ENCODE measurements at regions not wholly inside any gene's neighbourhood (a gene's known extent, or its start where the extent isn't known, plus 50 kb on each side); places are given as distances from the start of the nearest gene placed in this dataset.

- Histone ChIP-seq H3K4me1 (no peaks in the 10 kb centered on the region), H3K4me3 (no peak overlapping the region), H3K9me3 (no peaks in the 10 kb centered on the region), H3K36me3 (no peaks in the 10 kb centered on the region), H3K27me3 (no peaks in the 10 kb centered on the region), H3K27ac (no peak overlapping the region)
- TF ChIP-seq POLR2A (IDR thresholded peaks at IDR 0.05): no peak
- no peak for TF ChIP-seq CTCF (IDR thresholded peaks at IDR 0.05)
- DNase-seq: no peak
Observed at GRCh38 chr5:12360218-12360617, 456.0 kb upstream of the CTNND2 start.

DNA sequence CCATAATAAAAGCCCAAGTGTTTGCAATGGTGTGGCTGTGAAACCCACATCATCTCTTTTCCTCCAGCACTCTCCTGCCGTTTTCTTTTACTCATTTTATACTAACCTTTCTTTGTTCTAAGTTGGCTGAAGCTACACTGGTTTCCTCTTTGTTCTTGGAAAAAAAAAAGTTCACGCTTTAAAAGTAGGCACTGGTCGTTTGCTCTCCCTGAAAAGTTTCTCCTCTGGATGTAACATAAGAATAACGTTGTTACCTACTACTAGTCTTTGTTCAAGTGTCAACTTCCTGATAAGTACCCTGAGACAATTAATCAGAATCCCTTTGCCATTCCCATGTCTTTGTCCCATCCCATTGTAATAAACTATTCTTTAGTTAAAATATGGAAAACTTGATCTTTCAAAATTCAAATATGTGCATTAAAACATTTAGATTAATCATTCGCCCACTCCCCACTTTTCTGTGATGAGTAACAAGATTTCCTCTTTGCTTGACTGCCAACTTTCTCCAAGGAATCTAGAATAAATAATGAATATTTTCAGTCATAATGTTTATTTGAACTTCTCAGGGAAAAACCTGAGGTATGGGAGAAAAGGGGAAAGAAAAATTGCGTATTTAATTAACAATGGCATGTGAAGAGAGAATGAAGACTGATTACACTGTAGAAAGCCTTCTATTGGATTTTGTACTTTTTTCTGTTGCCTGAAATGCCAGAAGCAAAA, 454.3 kb upstream of the CTNND2 start:
- H3K36me3 ChIP-seq: no peaks in the 10 kb centered on the region
- no peak for DNase-seq
- no peak for TF ChIP-seq POLR2A (IDR thresholded peaks at IDR 0.05)
- TF ChIP-seq CTCF (IDR thresholded peaks at IDR 0.05): no peak

DNA sequence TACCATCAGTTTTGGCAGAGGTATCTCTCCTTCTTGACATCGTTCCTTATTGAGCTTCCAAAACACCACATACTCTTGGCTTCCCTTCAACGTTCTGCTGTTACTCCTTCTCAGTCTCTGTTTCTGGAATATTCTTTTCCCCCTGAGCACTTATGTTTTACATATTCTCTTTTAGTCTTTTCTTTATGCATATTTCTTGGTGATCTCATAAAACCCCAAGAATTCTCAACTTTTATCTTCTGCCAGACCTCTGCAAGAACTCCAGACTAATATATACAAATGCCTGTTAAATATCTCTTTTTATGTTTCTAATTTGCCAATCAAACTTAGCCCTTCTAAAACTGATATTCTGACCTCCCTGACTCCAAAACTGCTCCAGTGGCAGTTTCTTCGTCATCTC, 453.4 kb upstream of the CTNND2 start:
- no peak for DNase-seq
- TF ChIP-seq CTCF (IDR thresholded peaks at IDR 0.05) (no peak), POLR2A (IDR thresholded peaks at IDR 0.05) (no peak)
- Histone ChIP-seq H3K9me3 (no peaks in the 10 kb centered on the region), H3K4me1 (no peaks in the 10 kb centered on the region), H3K27me3 (no peaks in the 10 kb centered on the region), H3K36me3 (no peaks in the 10 kb centered on the region), H3K4me3 (no peak overlapping the region), H3K27ac (no peak overlapping the region)

More for the DNA sequence above, 454.3 kb upstream of the CTNND2 start:
- H3K9me3 ChIP-seq: no peaks in the 10 kb centered on the region
- no peak overlapping the region for H3K27ac ChIP-seq
- H3K27me3 ChIP-seq: no peaks in the 10 kb centered on the region
- H3K4me1 ChIP-seq: no peaks in the 10 kb centered on the region
- H3K4me3 ChIP-seq: no peak overlapping the region

GRCh38 chr5:12354686-12355085, 450.4 kb upstream of the CTNND2 start:
- Histone ChIP-seq H3K27me3 (no peaks in the 10 kb centered on the region), H3K9me3 (no peaks in the 10 kb centered on the region), H3K27ac (no peak overlapping the region), H3K4me1 (no peaks in the 10 kb centered on the region), H3K4me3 (no peak overlapping the region), H3K36me3 (no peaks in the 10 kb centered on the region)
- no peak for TF ChIP-seq POLR2A (IDR thresholded peaks at IDR 0.05)
- no peak for TF ChIP-seq CTCF (IDR thresholded peaks at IDR 0.05)
- no peak for DNase-seq

GRCh38 chr5:12343558-12343957, 439.3 kb upstream of the CTNND2 start:
- H3K36me3 ChIP-seq: no peaks in the 10 kb centered on the region
- no peaks in the 10 kb centered on the region for H3K9me3 ChIP-seq
- H3K4me3 ChIP-seq: no peak overlapping the region
- no peak for DNase-seq
- no peaks in the 10 kb centered on the region for H3K4me1 ChIP-seq
- no peaks in the 10 kb centered on the region for H3K27me3 ChIP-seq
- TF ChIP-seq POLR2A (IDR thresholded peaks at IDR 0.05): no peak
- no peak for TF ChIP-seq CTCF (IDR thresholded peaks at IDR 0.05)
- H3K27ac ChIP-seq: no peak overlapping the region

- Histone ChIP-seq H3K27me3 (no peaks in the 10 kb centered on the region), H3K36me3 (no peaks in the 10 kb centered on the region), H3K9me3 (no peaks in the 10 kb centered on the region), H3K4me3 (no peak overlapping the region), H3K27ac (no peak overlapping the region), H3K4me1 (no peaks in the 10 kb centered on the region)
- no peak for TF ChIP-seq CTCF (IDR thresholded peaks at IDR 0.05)
- TF ChIP-seq POLR2A (IDR thresholded peaks at IDR 0.05): no peak
- no peak for DNase-seq
Observed at GRCh38 chr5:12335938-12336337, 431.7 kb upstream of the CTNND2 start.

Data from Peyer's patch (tissue), 4 donors.